Activated naive CD4-positive, alpha-beta T cell treated with anti-CD3 and anti-CD28 coated beads, Interleukin-2, amount 50 U/mL, for 16 hours (primary cell): ENCODE measurements at regions not wholly inside any gene's neighbourhood (a gene's known extent, or its start where the extent isn't known, plus 50 kb on each side); places are given as distances from the start of the nearest gene placed in this dataset.

Experiments
- DNase-seq: peaks from one replicate; pipeline ENCODE4 v3.0.0-alpha.2; 2020

DNA sequence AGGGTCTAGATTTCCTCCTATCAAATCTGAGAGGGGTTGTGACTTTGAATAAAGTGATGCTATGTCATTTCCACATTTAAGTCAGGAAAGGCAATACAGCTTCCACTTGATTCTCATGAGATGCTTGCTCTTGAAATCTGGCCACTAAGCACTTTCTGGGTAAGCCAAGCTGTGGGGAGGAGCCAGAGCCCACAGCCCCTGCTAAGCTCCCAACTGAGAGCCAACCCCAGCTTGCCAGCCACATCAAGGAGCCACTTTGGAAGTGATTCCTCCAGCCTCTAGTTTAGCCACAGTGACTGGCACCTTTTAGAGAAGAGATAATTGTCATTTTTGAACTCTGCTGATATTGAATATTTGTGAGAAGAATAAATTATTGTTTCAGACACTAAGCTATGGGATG lies 1441.5 kb upstream of the IGFBP7 start:
- no peak for DNase-seq

GRCh38 chr4:58543465-58543864 lies 1433.3 kb upstream of the IGFBP7 start:
- DNase-seq: no peak

- DNase-seq: no peak
Observed at GRCh38 chr4:58541926-58542325, 1431.7 kb upstream of the IGFBP7 start.

- DNase-seq: no peak
Observed at GRCh38 chr4:58522765-58523382, 1412.7 kb upstream of the IGFBP7 start.

GRCh38 chr4:58515226-58515625 lies 1405.0 kb upstream of the IGFBP7 start:
- no peak for DNase-seq

DNA sequence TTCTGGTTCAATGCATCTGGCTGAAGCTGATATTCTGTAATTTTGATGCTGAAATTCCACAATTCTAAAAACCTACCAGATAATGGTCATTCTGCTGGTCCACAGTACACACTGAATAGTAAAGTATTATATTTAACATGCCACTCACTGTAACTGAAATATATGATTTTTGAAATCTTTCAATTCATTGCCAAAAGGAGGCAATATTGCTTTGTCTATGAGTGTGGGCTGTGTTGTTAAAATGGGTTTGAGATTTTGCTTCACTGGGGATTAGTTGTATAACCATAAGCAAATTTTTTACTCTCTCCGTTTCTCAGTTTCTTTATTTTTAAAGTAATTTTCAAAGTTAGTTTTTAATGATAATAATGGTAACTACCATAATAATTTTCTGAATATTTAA lies 1404.1 kb upstream of the IGFBP7 start:
- DNase-seq: no peak

DNA sequence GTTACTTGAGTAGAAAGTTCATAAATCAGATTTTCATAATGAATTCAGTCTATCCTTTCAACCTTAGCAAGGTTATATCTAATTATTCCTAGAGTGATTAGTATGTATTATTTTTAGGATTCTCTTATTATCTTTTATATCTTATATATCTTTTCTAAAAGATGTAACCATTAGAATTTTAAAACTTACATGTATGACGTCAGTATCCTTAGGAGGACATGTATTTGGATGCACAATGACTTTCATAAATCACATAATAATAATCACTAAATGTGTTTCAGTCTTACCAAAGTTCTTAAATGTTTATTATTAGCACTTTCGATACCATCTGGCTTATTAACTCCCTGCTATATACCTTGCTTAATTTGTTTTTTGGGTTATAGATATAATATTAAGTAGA lies 1400.5 kb upstream of the IGFBP7 start:
- no peak for DNase-seq

GRCh38 chr4:58507079-58507478 lies 1396.9 kb upstream of the IGFBP7 start:
- no peak for DNase-seq

DNA sequence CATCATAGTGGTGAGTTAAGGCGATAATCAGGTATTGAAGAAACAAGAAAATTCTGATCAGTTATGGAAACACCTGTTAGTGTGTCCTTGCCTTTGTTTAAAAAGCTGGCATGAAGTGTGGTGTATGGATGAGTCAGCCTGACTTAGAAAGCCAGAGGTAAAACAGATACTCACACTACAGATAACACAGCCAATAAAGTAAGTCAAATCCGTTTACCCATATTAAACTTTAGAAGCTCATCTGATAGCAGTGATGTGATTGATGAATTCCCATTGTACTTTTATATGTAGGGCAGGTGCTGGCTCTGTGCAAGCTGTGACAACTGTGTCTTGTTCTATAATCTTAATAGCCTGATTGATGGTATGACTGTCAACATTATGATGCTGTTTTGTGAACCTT lies 1392.7 kb upstream of the IGFBP7 start:
- no peak for DNase-seq

GRCh38 chr4:58499182-58499581 lies 1389.0 kb upstream of the IGFBP7 start:
- no peak for DNase-seq

DNA sequence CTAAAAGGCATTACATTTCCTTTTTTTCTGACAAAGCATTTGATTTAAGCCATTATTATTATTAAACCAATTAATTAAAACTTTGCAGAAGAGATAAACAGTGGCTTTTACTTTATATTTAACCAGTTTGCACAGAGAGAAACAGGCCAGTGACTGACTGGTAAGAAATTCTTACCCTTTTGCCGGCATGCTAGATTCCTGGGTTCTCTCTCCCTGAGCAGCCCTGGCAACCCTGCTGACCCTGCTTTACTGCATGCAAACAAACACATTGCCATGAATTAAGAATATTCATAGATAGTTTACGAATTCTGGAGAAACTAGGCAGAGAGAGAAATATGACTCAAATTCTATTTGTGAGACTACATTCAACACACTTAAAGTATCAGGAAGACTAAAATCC lies 1381.4 kb upstream of the IGFBP7 start:
- no peak for DNase-seq

DNA sequence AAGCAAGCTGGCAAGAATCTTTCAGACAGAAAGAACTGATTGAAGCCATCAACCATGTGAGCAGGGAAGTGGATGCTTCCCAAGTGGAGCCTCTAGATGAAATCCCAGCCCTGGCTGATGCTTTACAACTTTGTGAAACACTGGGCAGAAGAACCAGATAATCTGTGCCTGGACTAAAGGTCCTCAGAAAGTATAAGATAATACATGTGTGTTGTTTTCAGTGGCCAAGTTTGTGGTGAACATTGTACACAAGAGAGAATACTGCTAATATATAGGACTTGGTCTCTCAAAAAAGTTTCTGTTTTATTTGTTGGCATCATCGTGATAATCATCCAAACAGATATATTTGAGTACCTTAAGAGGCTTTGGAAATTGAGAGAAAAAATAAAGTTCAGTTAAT lies 1367.8 kb upstream of the IGFBP7 start:
- no peak for DNase-seq

DNA sequence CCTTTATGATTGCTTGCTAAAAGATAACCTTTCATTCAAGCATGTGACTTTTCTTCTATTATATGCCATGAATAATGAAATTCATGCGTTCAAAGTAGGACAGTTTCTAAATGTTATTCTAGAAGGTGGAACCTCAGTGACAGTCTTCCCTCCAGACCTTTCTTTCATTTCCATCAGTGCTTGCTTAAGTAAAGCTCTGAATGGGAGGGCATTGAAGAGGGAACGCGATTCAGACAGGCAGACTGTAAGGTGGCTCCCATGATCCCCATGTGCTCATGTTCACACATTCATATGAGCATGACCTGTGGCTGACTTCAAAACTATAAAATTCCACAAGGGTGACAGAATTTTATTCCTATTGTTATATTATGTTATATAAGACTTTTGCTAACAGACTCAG lies 1367.3 kb upstream of the IGFBP7 start:
- DNase-seq: no peak

DNA sequence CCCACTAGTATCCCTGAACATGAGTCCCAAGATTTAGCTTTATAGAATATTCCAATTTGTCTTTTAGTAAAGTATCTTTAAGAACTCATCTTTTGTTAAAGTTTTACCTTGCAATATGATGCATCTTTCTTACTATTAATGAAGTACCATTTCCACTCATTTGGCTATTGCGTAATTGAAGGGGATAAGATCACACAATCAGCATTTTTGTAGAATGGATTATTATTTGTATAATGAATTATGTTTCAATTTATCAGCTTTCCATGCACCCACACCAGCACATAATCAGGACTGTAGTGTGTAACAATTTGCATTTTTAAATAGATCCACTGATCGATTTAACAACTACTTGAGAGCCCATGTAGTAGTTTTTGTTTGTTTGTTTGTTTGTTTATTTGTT lies 1364.9 kb upstream of the IGFBP7 start:
- DNase-seq: no peak

DNA sequence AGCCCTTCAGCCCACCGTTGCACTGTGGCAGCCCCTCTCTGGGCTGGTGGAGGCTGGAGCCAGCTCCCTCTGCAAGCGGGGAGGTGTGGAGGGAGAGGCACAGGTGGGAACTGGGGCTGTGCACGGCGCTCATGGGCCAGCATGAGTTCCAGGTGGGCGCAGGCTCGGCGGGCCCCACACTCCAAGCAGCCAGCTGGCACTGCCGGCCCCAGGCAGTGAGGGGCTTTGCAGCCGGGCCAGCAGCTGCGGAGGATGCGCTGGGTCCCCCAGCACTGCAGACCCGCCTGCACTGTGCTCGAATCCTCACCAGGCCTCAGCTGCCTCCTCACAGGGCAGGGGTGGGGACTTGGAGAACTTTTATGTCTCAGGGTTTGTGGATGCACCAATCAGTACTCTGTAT lies 1354.8 kb upstream of the IGFBP7 start:
- DNase-seq: no peak

- DNase-seq: no peak
Observed at GRCh38 chr4:58456727-58457384, 1346.7 kb upstream of the IGFBP7 start.

GRCh38 chr4:58453956-58454355 lies 1343.8 kb upstream of the IGFBP7 start:
- DNase-seq: no peak

GRCh38 chr4:58451707-58452106 lies 1341.5 kb upstream of the IGFBP7 start:
- DNase-seq: no peak

- no peak for DNase-seq
Observed at GRCh38 chr4:58435871-58436270, 1325.7 kb upstream of the IGFBP7 start.

GRCh38 chr4:58413849-58414248 lies 1303.7 kb upstream of the IGFBP7 start:
- no peak for DNase-seq

GRCh38 chr4:58411904-58412303 lies 1301.7 kb upstream of the IGFBP7 start:
- DNase-seq: no peak

- DNase-seq: no peak
Observed at GRCh38 chr4:58406762-58407161, 1296.6 kb upstream of the IGFBP7 start.

DNA sequence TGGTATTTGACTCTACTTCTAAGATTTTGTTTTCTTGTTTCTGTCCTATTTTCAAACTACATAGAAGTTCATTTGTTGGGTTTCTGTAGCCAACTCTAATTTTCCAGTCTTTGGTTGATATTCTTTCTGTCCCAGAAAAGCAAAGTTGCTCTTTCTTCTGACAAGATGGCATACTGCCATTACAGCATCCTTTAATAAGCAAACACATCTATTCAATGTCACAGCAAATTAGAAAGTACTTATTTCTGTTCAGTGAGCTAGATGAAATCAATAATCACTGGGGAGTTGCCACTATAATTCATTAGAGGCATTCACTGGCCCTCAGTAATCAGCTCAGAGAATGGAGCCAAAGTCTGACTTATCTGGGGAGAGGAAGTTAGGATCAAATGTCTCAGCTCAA lies 1258.0 kb upstream of the IGFBP7 start:
- no peak for DNase-seq

DNA sequence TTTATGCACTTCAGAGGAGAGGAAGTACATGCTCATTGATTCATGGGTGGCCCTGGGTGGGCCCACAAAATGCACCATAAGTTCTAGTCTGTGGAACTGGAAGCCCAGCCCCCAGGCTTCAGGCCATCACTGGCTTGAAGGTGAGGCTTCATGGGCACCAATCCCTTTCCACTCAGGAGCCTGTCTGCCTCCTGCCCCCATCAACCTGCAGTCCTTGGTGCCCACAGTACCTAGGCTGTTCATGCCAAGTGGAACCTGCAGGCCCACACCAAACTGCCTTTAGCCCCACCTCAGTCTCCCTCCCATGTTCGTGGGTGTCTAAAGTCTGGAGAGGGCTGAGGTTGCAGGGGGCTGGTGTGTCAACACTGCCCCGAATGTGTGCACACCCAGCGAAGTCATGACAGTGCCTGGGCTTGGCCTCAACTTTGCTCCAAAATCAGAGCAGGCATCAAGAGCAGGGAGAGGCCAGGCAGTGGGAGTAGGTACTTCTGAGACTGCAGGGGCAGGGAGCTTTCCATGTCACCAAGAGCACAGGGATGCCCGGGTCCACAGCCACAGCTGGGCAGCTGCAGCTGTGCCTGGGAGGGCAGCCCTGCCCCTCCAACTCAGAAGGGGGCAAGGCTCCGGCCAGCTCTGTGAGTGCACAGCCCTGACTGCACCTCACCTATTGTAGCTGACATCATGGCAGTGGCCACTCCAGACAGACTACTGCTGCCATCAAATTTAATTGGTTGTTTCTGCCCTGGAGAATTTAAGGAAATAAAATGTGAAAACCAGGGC lies 1250.4 kb upstream of the IGFBP7 start:
- no peak for DNase-seq
